Muscle of leg (tissue), 3 donors: ENCODE measurements at regions not wholly inside any gene's neighbourhood (a gene's known extent, or its start where the extent isn't known, plus 50 kb on each side); places are given as distances from the start of the nearest gene placed in this dataset.

Source experiments
- DNase-seq: peaks from one replicate; pipeline ENCODE4 v3.0.0; 2013
- H3K27ac ChIP-seq: one replicate; pipeline ENCODE4 v1.5.1; 2013; ENCODE audit warnings: mild to moderate bottlenecking, low read length, control low read depth
- H3K27me3 ChIP-seq: one replicate; pipeline ENCODE4 v1.6.1; 2013; ENCODE audit warnings: low read length; ENCODE audit not compliant: control insufficient read depth, insufficient read depth
- H3K36me3 ChIP-seq: one replicate; pipeline ENCODE4 v1.6.1; 2013; ENCODE audit warnings: low read length; ENCODE audit not compliant: control insufficient read depth, insufficient read depth
- H3K4me1 ChIP-seq: one replicate; pipeline ENCODE4 v1.6.1; 2013; ENCODE audit warnings: low read length; ENCODE audit not compliant: control insufficient read depth, insufficient read depth
- H3K4me3 ChIP-seq: one replicate; pipeline ENCODE4 v1.5.1; 2013; ENCODE audit warnings: low read length, control low read depth
- H3K9me3 ChIP-seq: replicated peaks from 2 replicates; pipeline ENCODE4 v1.6.1; 2013; ENCODE audit warnings: low read depth, low read length; ENCODE audit not compliant: control insufficient read depth
- WGBS: methylation state at CpG from one replicate; pipeline ENCODE4 v1.1.5; 2013; ENCODE audit warnings: missing lambda C conversion rate; ENCODE audit not compliant: insufficient coverage; 5-methylcytosine and 5-hydroxymethylcytosine counted together

DNA sequence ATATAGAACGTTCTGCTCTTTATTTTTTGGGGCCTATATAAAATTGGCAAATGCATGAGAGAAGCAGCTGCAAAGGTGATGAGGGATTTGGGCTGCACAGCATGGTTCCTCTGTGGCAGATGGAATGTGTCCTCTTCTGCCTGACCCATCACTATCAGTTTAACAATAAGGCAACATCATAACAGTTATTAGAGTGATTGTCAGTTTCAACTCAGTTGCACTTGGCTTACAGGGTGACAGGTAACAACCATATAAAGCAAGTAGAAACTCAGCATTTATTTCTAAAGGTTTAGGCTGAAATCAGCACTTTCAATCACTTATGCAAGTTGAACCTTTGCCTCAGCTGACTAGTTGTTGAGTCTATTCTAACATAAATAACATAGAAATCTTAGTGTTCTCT lies 935.4 kb upstream of the CHORDC1 start:
- WGBS = no CpG with 5 or more reads among the region's 1 CpG
- Histone ChIP-seq H3K36me3 (no peaks in the 10 kb centered on the region), H3K27me3 (no peaks in the 10 kb centered on the region), H3K9me3 (no peaks in the 10 kb centered on the region), H3K4me1 (no peaks in the 10 kb centered on the region), H3K27ac (no peak overlapping the region), H3K4me3 (no peak overlapping the region)
- no peak for DNase-seq

DNA sequence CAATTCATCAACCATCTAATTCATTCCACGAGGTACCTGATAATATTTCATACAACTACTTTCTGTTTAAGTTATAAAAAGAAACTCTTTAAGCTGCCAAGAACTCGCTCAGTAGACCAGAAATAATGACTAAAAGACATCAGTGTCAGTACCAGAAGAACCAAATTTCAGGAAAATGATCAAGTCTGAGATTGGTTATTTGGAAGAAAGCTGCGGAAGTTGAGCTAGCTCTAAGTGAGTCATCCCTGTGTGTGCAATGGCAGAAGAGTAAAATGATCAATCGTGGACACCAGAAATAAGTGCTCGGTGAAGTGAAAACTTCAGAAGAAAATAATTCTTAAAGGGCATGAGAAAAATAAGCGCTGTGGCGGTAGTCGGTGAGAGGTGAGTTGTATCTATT lies 933.2 kb upstream of the CHORDC1 start:
- peaks cover 10% of the 10 kb centered on the region for H3K9me3 ChIP-seq
- H3K36me3 ChIP-seq = no peaks in the 10 kb centered on the region
- WGBS = 100% methylated on average over 3 of the region's 8 CpGs
- no peak overlapping the region for H3K27ac ChIP-seq
- H3K4me3 ChIP-seq = no peak overlapping the region
- DNase-seq = no peak
- no peaks in the 10 kb centered on the region for H3K27me3 ChIP-seq
- H3K4me1 ChIP-seq = no peaks in the 10 kb centered on the region

DNA sequence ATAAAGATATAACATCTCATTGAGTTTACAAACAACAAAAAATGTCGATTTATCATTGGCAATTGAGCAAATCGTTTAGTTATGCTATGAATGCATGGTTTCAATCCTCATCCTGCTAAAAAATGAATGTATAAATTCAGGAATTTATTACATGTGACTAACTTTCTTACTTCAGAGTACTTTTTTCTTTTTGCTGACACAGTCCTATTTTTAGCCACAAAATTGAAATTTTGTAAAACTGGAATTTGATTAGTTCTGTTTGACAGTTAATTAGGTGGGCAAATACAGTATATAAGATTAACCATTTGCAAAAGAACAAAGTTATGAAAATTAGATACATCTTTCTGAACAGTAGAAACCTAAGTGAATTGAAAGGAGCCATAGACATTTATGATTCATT lies 925.0 kb upstream of the CHORDC1 start:
- no peaks in the 10 kb centered on the region for H3K36me3 ChIP-seq
- H3K9me3 ChIP-seq = peaks cover 9% of the 10 kb centered on the region
- no peaks in the 10 kb centered on the region for H3K27me3 ChIP-seq
- no peak overlapping the region for H3K4me3 ChIP-seq
- H3K4me1 ChIP-seq = no peaks in the 10 kb centered on the region
- H3K27ac ChIP-seq = no peak overlapping the region
- WGBS = no CpG with 5 or more reads among the region's 2 CpGs
- no peak for DNase-seq

DNA sequence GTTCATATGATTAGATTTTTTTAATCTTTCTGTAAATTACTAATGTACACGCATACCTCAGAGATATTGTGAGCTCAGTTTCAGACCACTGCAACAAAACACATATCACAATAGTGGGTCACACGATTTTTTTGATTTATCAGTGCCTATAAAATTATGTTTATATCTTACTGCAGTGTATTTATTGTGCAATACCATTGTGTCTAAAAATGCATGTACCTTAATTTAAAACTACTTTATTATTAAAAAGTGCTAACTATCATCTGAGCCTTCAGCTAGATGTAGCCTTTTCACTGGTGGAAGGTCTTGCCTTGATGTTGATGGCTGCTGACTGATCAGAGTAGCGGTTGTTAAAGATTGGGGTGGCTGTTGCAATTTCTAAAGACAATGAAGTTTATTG lies 918.8 kb upstream of the CHORDC1 start:
- DNase-seq = no peak
- Histone ChIP-seq H3K27me3 (no peaks in the 10 kb centered on the region), H3K36me3 (no peaks in the 10 kb centered on the region), H3K4me3 (no peak overlapping the region), H3K4me1 (no peaks in the 10 kb centered on the region), H3K27ac (no peak overlapping the region), H3K9me3 (no peaks in the 10 kb centered on the region)
- 80% methylated on average over 1 of the region's 3 CpGs for WGBS

DNA sequence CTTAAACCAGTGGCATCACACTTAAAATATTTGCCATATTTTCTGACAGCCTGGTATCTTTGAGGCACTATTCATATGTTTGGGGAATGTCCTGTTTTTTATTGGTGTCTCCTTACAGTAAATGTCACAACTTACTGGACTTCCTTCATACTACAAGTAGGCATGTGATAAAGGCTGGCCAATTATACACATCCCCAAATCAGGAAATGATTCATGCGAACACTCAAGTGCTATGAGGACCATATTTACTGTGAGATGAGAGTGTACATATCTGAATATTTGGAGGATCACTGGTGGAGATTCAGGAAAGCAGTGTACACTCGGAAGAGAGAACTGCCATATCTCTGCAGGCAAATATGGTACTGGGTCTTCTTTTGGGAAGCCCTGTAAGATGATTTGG lies 913.8 kb upstream of the CHORDC1 start:
- H3K27ac ChIP-seq = no peak overlapping the region
- no peaks in the 10 kb centered on the region for H3K27me3 ChIP-seq
- no peaks in the 10 kb centered on the region for H3K36me3 ChIP-seq
- H3K9me3 ChIP-seq = no peaks in the 10 kb centered on the region
- no peak overlapping the region for H3K4me3 ChIP-seq
- peaks cover 3% of the 10 kb centered on the region for H3K4me1 ChIP-seq
- no peak for DNase-seq
- WGBS = no CpG with 5 or more reads among the region's 2 CpGs

DNA sequence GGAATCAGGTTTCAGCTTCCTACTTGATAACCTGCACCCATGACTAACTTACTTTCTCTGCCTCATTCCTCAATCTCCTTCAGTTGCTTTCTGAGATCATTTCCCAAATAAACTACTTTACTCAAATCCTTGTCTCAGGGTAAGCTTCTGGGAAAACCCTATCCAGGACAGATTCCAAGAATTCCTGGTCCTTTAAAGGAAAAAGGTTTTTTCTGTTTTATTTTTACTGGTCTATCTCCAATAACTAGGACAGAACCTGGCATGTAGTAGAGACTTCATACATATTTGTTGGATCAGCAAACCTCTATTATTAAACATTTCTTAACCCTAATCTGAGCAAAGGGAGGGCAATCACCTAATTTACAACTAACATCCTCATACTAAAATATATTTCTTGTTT lies 910.5 kb upstream of the CHORDC1 start:
- Histone ChIP-seq H3K36me3 (no peaks in the 10 kb centered on the region), H3K27ac (peak overlapping the region; percentile 56), H3K4me3 (no peak overlapping the region), H3K27me3 (no peaks in the 10 kb centered on the region), H3K9me3 (no peaks in the 10 kb centered on the region), H3K4me1 (peaks cover 3% of the 10 kb centered on the region)
- DNase-seq = peak; percentile 86

DNA sequence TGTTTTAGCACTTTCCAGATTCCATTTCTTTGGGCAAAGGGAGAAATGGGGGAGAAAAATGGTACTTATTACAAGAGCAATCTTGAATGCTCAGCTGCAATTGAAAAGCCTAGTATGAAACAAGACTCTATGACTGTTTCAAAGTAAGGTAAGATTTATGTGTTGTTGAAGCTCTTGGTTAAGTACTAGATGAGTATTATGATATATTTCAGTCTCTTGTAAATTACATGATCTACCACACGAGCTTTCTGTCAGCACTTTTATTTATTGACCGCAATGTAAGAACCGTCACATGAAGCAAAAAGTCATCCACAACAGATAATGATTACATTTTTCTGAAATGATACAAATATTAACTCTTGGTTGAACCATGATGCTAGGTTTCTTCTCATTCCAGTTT lies 906.7 kb upstream of the CHORDC1 start:
- Histone ChIP-seq H3K27me3 (no peaks in the 10 kb centered on the region), H3K27ac (no peak overlapping the region), H3K4me1 (peaks cover 3% of the 10 kb centered on the region), H3K9me3 (no peaks in the 10 kb centered on the region), H3K4me3 (no peak overlapping the region), H3K36me3 (no peaks in the 10 kb centered on the region)
- no peak for DNase-seq
- WGBS = no CpG with 5 or more reads among the region's 3 CpGs

DNA sequence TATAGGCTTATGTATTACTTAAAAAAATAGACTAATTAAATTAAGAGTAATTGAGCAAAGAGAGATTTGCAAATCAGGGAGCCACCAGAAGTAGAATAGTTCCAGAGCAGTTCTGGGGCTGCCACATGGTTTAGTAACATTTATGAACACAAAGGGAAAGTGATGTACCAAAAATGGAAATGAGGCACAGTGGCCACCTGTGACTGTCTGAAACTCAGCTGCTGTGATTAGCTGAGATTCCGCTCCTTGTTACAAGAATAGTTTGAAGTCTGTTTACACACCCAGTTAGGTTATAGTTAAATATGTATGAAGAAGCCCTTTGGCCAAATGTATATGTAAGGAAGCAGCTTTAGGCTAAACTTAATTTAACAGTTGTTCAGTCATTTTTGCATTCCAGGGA lies 901.5 kb upstream of the CHORDC1 start:
- DNase-seq = no peak
- WGBS = no CpG with 5 or more reads among the region's 1 CpG
- no peak overlapping the region for H3K4me3 ChIP-seq

DNA sequence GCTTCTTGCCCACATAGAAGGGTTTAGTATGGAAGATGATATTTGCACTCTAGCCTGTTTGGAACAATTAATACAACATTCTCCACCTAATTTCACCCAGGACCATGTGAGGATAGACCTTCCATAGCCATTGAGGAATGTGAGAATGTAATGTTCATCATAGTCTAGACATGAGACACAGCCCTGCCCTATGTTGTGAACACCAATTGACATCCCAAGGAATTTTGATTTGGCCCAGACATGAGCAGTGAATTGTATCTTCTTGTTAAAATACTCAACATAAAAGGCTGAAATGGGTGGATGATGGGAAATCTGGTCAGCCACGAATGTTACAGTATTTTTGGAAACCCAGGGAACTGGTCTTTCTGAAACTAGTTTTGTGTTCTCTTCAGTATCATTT lies 892.3 kb upstream of the CHORDC1 start:
- Histone ChIP-seq H3K4me1 (no peaks in the 10 kb centered on the region), H3K27me3 (no peaks in the 10 kb centered on the region), H3K9me3 (no peaks in the 10 kb centered on the region), H3K36me3 (no peaks in the 10 kb centered on the region), H3K27ac (no peak overlapping the region), H3K4me3 (no peak overlapping the region)
- WGBS = 56% methylated on average over 1 of the region's 1 CpG
- no peak for DNase-seq

More for the DNA sequence above, 901.5 kb upstream of the CHORDC1 start:
- Histone ChIP-seq H3K4me1 (no peaks in the 10 kb centered on the region), H3K27me3 (no peaks in the 10 kb centered on the region), H3K9me3 (no peaks in the 10 kb centered on the region), H3K36me3 (no peaks in the 10 kb centered on the region), H3K27ac (no peak overlapping the region)

DNA sequence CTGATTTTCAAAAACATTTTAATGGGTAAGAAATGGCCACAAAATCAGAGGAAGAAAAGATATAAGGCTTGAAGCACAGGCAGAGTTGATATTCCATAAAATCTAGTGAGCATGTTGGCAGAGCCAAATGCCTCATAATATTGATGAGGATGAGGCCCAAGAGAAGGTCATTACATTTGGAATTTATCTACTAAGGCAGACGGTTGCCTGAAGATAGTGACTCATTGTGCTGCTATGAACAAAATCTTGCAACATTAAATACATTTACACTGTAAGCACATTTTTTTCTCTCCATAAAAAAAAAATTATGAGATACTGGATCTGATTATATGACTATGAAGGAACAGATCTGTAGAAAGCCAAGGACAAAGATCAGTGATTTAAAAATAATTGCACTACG lies 881.4 kb upstream of the CHORDC1 start:
- Histone ChIP-seq H3K27ac (no peak overlapping the region), H3K9me3 (no peaks in the 10 kb centered on the region), H3K4me1 (no peaks in the 10 kb centered on the region), H3K36me3 (no peaks in the 10 kb centered on the region), H3K4me3 (no peak overlapping the region), H3K27me3 (no peaks in the 10 kb centered on the region)
- DNase-seq = peak; percentile 39
- WGBS = no CpG with 5 or more reads among the region's 2 CpGs

DNA sequence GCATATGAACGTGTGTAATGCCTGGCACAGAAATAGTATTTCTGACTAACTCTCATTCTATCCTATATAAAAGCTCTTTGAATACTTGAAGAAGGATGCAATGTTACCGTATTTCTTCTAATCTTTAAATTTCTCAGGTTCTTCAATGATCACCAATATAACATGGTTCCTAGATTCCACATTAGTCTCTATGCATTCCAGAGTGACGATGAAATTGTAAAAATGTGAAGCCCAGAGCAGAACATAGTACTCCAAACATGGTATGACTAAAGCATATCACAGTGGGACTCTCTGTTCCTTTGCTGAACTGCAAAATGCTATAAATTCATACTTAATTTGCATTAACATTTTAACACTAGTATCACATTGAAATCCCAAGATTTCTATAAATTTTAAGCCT lies 877.6 kb upstream of the CHORDC1 start:
- no peaks in the 10 kb centered on the region for H3K27me3 ChIP-seq
- no peak overlapping the region for H3K27ac ChIP-seq
- H3K9me3 ChIP-seq = no peaks in the 10 kb centered on the region
- H3K36me3 ChIP-seq = no peaks in the 10 kb centered on the region
- no peaks in the 10 kb centered on the region for H3K4me1 ChIP-seq
- no peak overlapping the region for H3K4me3 ChIP-seq
- no CpG with 5 or more reads among the region's 3 CpGs for WGBS
- DNase-seq = no peak
